ENCODE measurements at regions not wholly inside any gene's neighbourhood (a gene's known extent, or its start where the extent isn't known, plus 50 kb on each side); places are given as distances from the start of the nearest gene placed in this dataset.

DNA sequence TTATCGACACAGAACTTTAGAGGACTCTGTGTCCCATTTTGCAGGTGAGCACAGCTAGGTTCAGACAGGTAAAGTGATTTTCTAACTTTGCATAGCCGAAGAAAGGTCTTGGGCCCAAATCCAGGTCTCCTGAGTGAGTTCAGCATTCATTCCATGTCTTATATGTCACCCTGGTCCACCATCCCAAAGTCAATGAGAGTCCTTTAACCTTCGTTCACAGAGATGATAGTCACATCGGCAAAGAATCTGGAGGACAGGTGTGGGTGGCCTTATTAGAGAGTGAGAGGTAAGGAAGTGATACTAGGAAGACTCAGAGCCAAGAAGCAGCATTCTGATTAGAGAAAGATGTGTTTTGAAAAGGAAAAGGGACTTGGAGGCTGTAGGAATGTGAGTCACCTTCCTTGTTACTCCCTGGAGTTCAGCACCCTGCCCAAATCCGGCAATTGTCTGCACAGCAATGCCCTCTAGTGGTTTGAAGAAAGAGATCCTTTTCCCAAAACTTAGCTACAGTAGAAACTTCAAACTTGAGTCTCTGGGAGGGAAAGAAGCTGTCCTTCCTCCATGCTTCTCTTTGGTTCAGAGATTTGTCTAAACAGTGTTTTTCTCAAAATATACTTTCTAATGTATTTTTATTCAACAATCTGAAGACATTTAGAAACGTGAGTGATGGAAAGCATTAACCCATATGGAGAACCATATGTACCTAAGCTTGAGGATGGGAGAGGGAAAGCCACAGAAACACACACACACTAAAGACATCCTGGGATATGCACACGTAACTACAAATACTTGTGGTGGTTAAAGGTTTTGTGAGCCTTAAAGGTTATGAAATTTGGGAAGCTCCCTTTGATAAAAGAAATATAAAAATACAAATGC, 96.4 kb upstream of the SHISA6 start:
- DNase-seq (ENCODE audit: low read depth in 1 of 2, low spot score in 1 of 2) = peak in 1 of 2 experiments; percentile 2
- TF ChIP-seq SPI1 (IDR thresholded peaks at IDR 0.05; ENCODE audit: borderline replicate concordance, low read depth) (no peak), GABPA (IDR thresholded peaks at IDR 0.05; ENCODE audit: low read depth) (no peak), POLR2AphosphoS5 (IDR thresholded peaks at IDR 0.05; ENCODE audit: low read depth) (no peak)
- TF ChIP-seq, protein P1, sequence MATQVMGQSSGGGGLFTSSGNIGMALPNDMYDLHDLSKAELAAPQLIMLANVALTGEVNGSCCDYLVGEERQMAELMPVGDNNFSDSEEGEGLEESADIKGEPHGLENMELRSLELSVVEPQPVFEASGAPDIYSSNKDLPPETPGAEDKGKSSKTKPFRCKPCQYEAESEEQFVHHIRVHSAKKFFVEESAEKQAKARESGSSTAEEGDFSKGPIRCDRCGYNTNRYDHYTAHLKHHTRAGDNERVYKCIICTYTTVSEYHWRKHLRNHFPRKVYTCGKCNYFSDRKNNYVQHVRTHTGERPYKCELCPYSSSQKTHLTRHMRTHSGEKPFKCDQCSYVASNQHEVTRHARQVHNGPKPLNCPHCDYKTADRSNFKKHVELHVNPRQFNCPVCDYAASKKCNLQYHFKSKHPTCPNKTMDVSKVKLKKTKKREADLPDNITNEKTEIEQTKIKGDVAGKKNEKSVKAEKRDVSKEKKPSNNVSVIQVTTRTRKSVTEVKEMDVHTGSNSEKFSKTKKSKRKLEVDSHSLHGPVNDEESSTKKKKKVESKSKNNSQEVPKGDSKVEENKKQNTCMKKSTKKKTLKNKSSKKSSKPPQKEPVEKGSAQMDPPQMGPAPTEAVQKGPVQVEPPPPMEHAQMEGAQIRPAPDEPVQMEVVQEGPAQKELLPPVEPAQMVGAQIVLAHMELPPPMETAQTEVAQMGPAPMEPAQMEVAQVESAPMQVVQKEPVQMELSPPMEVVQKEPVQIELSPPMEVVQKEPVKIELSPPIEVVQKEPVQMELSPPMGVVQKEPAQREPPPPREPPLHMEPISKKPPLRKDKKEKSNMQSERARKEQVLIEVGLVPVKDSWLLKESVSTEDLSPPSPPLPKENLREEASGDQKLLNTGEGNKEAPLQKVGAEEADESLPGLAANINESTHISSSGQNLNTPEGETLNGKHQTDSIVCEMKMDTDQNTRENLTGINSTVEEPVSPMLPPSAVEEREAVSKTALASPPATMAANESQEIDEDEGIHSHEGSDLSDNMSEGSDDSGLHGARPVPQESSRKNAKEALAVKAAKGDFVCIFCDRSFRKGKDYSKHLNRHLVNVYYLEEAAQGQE (IDR thresholded peaks at IDR 0.05; ENCODE audit: insufficient replicate concordance, low read depth) = no peak
- TF ChIP-seq, protein P2, sequence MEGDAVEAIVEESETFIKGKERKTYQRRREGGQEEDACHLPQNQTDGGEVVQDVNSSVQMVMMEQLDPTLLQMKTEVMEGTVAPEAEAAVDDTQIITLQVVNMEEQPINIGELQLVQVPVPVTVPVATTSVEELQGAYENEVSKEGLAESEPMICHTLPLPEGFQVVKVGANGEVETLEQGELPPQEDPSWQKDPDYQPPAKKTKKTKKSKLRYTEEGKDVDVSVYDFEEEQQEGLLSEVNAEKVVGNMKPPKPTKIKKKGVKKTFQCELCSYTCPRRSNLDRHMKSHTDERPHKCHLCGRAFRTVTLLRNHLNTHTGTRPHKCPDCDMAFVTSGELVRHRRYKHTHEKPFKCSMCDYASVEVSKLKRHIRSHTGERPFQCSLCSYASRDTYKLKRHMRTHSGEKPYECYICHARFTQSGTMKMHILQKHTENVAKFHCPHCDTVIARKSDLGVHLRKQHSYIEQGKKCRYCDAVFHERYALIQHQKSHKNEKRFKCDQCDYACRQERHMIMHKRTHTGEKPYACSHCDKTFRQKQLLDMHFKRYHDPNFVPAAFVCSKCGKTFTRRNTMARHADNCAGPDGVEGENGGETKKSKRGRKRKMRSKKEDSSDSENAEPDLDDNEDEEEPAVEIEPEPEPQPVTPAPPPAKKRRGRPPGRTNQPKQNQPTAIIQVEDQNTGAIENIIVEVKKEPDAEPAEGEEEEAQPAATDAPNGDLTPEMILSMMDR (IDR thresholded peaks at IDR 0.05; ENCODE audit: insufficient read depth, low read length) = no peak
- Histone ChIP-seq H3K27ac (replicated peaks) (no peak overlapping the region), H3K4me3 (replicated peaks; ENCODE audit: insufficient read depth, low read length) (no peak overlapping the region), H3K27me3 (ENCODE audit: insufficient read depth, poor library complexity, severe bottlenecking) (no peaks in the 10 kb centered on the region)

DNA sequence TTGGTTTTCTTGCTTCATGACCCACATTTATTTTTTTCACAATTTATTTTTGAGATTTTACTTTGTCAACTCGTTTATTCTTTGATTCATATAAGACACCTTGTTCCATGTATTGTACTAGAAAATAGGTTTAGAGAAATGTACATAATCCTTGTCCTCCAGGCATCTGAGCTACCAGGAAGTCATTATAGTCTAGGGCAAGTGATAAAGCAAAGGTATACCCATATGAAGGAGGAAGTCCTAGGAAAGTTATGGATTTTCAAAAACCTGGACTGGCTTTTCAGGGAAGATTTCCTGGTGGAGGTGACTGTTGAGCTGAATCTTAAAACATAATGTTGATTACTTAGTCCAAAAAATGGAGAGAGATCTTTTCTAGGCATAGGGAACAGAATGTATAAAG, 98.8 kb upstream of the SHISA6 start:
- TF ChIP-seq POLR2AphosphoS5 (IDR thresholded peaks at IDR 0.05; ENCODE audit: low read depth) (no peak), SPI1 (IDR thresholded peaks at IDR 0.05; ENCODE audit: borderline replicate concordance, low read depth) (no peak), GABPA (IDR thresholded peaks at IDR 0.05; ENCODE audit: low read depth) (no peak)
- TF ChIP-seq, protein P1 (IDR thresholded peaks at IDR 0.05; ENCODE audit: insufficient replicate concordance, low read depth) = no peak
- TF ChIP-seq, protein P2 (IDR thresholded peaks at IDR 0.05; ENCODE audit: insufficient read depth, low read length) = no peak
- no peak overlapping the region for H3K27ac ChIP-seq (replicated peaks)
- no peak for DNase-seq (ENCODE audit: low read depth in 1 of 2, low spot score in 1 of 2)
- H3K4me3 ChIP-seq (replicated peaks; ENCODE audit: insufficient read depth, low read length) = no peak overlapping the region
- no peaks in the 10 kb centered on the region for H3K27me3 ChIP-seq (ENCODE audit: insufficient read depth, poor library complexity, severe bottlenecking)

DNA sequence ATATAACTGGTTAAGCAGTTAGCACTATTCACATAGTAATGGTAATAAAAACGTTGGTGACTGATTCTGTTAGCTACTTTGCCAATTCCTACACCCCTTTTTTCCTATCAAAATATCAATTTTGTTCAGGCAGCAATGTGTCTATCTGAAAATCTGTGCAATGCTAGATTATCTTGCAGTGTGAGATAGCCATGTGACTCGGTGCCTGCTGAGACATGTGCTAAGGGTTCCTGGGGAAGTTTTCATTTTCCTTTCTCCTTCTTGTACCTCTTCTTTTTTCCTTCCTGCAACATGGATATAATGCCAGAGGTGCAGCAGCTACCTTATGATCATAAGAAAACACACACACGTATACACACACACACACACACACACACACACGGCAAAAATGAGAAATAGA, 100.5 kb upstream of the SHISA6 start:
- no peak for DNase-seq (ENCODE audit: low read depth in 1 of 2, low spot score in 1 of 2)
- TF ChIP-seq SPI1 (IDR thresholded peaks at IDR 0.05; ENCODE audit: borderline replicate concordance, low read depth) (no peak), POLR2AphosphoS5 (IDR thresholded peaks at IDR 0.05; ENCODE audit: low read depth) (no peak), GABPA (IDR thresholded peaks at IDR 0.05; ENCODE audit: low read depth) (no peak)
- TF ChIP-seq, protein P1 (IDR thresholded peaks at IDR 0.05; ENCODE audit: insufficient replicate concordance, low read depth) = no peak
- TF ChIP-seq, protein P2 (IDR thresholded peaks at IDR 0.05; ENCODE audit: insufficient read depth, low read length) = no peak
- Histone ChIP-seq H3K27me3 (ENCODE audit: insufficient read depth, poor library complexity, severe bottlenecking) (no peaks in the 10 kb centered on the region), H3K27ac (replicated peaks) (no peak overlapping the region), H3K4me3 (replicated peaks; ENCODE audit: insufficient read depth, low read length) (no peak overlapping the region)

All from HL-60 (cell line).